HEK293 (cell line): ENCODE measurements at regions not wholly inside any gene's neighbourhood (a gene's known extent, or its start where the extent isn't known, plus 50 kb on each side); places are given as distances from the start of the nearest gene placed in this dataset.

ENCODE experiments used
- GLIS1 ChIP-seq: fragments of 450-650 bp; formaldehyde crosslinking; IDR thresholded peaks from 2 replicates; pipeline ENCODE4 v1.5.1; 2016; ENCODE audit warnings: missing biosample characterization, missing genetic modification characterization
- GLIS2 ChIP-seq: fragments of 450-650 bp; formaldehyde crosslinking; IDR thresholded peaks from 2 replicates; pipeline ENCODE4 v1.5.1; 2016; ENCODE audit warnings: missing biosample characterization, missing genetic modification characterization
- KLF7 ChIP-seq: fragments of 450-650 bp; formaldehyde crosslinking; IDR thresholded peaks from 2 replicates; pipeline ENCODE4 v1.5.1; 2016; ENCODE audit warnings: missing biosample characterization, missing genetic modification characterization, borderline replicate concordance
- KLF9 ChIP-seq: fragments of 450-650 bp; formaldehyde crosslinking; IDR thresholded peaks from 2 replicates; pipeline ENCODE4 v1.5.1; 2016; ENCODE audit warnings: missing biosample characterization, missing genetic modification characterization, low read depth
- OSR2 ChIP-seq: fragments of 450-650 bp; formaldehyde crosslinking; IDR thresholded peaks from 2 replicates; pipeline ENCODE4 v1.5.1; 2016; ENCODE audit warnings: missing biosample characterization, missing genetic modification characterization
- PBX3 ChIP-seq: sonication (generic); formaldehyde crosslinking; IDR thresholded peaks from 2 replicates; pipeline ENCODE4 v1.8.1; 2022; ENCODE audit warnings: mild to moderate bottlenecking, moderate library complexity, missing genetic modification reagents
- SALL2 ChIP-seq: fragments of 450-650 bp; formaldehyde crosslinking; IDR thresholded peaks from 2 replicates; pipeline ENCODE4 v1.5.0; 2017; ENCODE audit warnings: missing biosample characterization, mild to moderate bottlenecking, missing genetic modification characterization, borderline replicate concordance
- TSHZ1 ChIP-seq: fragments of 450-650 bp; formaldehyde crosslinking; IDR thresholded peaks from 2 replicates; pipeline ENCODE4 v1.5.1; 2016; ENCODE audit warnings: missing biosample characterization, missing genetic modification characterization, borderline replicate concordance
- WT1 ChIP-seq: fragments of 450-650 bp; formaldehyde crosslinking; IDR thresholded peaks from 2 replicates; pipeline ENCODE4 v1.5.1; 2016; ENCODE audit warnings: missing biosample characterization, missing genetic modification characterization
- ZBTB20 ChIP-seq: fragments of 450-650 bp; formaldehyde crosslinking; IDR thresholded peaks from 2 replicates; pipeline ENCODE4 v1.5.1; 2016; ENCODE audit warnings: missing biosample characterization, missing genetic modification characterization
- ZBTB8A ChIP-seq: fragments of 450-650 bp; formaldehyde crosslinking; IDR thresholded peaks from 2 replicates; pipeline ENCODE4 v1.5.1; 2016; ENCODE audit warnings: missing biosample characterization, missing genetic modification characterization
- ZFP37 ChIP-seq: fragments of 450-650 bp; formaldehyde crosslinking; IDR thresholded peaks from 2 replicates; pipeline ENCODE4 v1.5.1; 2016; ENCODE audit warnings: missing biosample characterization, missing genetic modification characterization
- ZIC2 ChIP-seq: fragments of 450-650 bp; formaldehyde crosslinking; IDR thresholded peaks from 2 replicates; pipeline ENCODE4 v1.5.1; 2016; ENCODE audit warnings: missing biosample characterization, missing genetic modification characterization
- ZNF157 ChIP-seq: fragments of 450-650 bp; formaldehyde crosslinking; IDR thresholded peaks from 2 replicates; pipeline ENCODE4 v1.5.1; 2016; ENCODE audit warnings: missing biosample characterization, missing genetic modification characterization
- ZNF16 ChIP-seq: fragments of 450-650 bp; formaldehyde crosslinking; IDR thresholded peaks from 2 replicates; pipeline ENCODE4 v1.5.1; 2016; ENCODE audit warnings: low read depth, missing biosample characterization, missing genetic modification characterization
- ZNF23 ChIP-seq: fragments of 450-650 bp; formaldehyde crosslinking; IDR thresholded peaks from 2 replicates; pipeline ENCODE4 v1.5.1; 2016; ENCODE audit warnings: missing biosample characterization, missing genetic modification characterization, borderline replicate concordance
- ZNF26 ChIP-seq: fragments of 450-650 bp; formaldehyde crosslinking; IDR thresholded peaks from 2 replicates; pipeline ENCODE4 v1.5.1; 2016; ENCODE audit warnings: missing biosample characterization, missing genetic modification characterization
- ZNF366 ChIP-seq: fragments of 450-650 bp; formaldehyde crosslinking; conservative IDR thresholded peaks from 2 replicates; pipeline ENCODE4 v1.5.1; 2016; ENCODE audit warnings: missing biosample characterization, missing genetic modification characterization
- ZNF529 ChIP-seq: fragments of 450-650 bp; formaldehyde crosslinking; IDR thresholded peaks from 2 replicates; pipeline ENCODE4 v1.5.1; 2017; ENCODE audit warnings: missing genetic modification characterization, missing biosample characterization; ENCODE audit not compliant: insufficient replicate concordance
- ZNF558 ChIP-seq: fragments of 450-650 bp; formaldehyde crosslinking; IDR thresholded peaks from 2 replicates; pipeline ENCODE4 v1.5.1; 2016; ENCODE audit warnings: missing biosample characterization, missing genetic modification characterization
- ZNF624 ChIP-seq: fragments of 450-650 bp; formaldehyde crosslinking; IDR thresholded peaks from 2 replicates; pipeline ENCODE4 v1.5.1; 2017; ENCODE audit warnings: missing biosample characterization, missing genetic modification characterization
- ZNF768 ChIP-seq: fragments of 450-650 bp; formaldehyde crosslinking; IDR thresholded peaks from 2 replicates; pipeline ENCODE4 v1.5.1; 2018; ENCODE audit warnings: missing biosample characterization, mild to moderate bottlenecking, missing genetic modification characterization
- ZNF777 ChIP-seq: fragments of 450-650 bp; formaldehyde crosslinking; IDR thresholded peaks from 2 replicates; pipeline ENCODE4 v1.5.1; 2017; ENCODE audit warnings: missing biosample characterization, missing genetic modification characterization, borderline replicate concordance
- ZNF791 ChIP-seq: fragments of 450-650 bp; formaldehyde crosslinking; IDR thresholded peaks from 2 replicates; pipeline ENCODE4 v1.5.1; 2016; ENCODE audit warnings: missing biosample characterization, missing genetic modification characterization
- ZNF837 ChIP-seq: fragments of 450-650 bp; formaldehyde crosslinking; IDR thresholded peaks from 2 replicates; pipeline ENCODE4 v1.5.1; 2016; ENCODE audit warnings: missing biosample characterization, missing genetic modification characterization
- ZSCAN16 ChIP-seq: fragments of 450-650 bp; formaldehyde crosslinking; IDR thresholded peaks from 2 replicates; pipeline ENCODE4 v1.5.1; 2016; ENCODE audit warnings: missing biosample characterization, missing genetic modification characterization
- ZSCAN4 ChIP-seq: fragments of 450-650 bp; formaldehyde crosslinking; IDR thresholded peaks from 2 replicates; pipeline ENCODE4 v1.5.1; 2017; ENCODE audit warnings: missing biosample characterization, missing genetic modification characterization

GRCh38 chr5:139739150-139739974, 56.2 kb upstream of the PSD2 start (continued):
- TF ChIP-seq ZNF558 (tag by site-specific recombination) (no peak), ZNF624 (tag by site-specific recombination) (peak; percentile 36; the same call in 1 of the 2 replicates), WT1 (tag by site-specific recombination) (peak; percentile 30; the same call in 1 of the 2 replicates), ZSCAN4 (tag by site-specific recombination) (peak; percentile 17; the same call in 1 of the 2 replicates), ZNF26 (tag by site-specific recombination) (no peak), ZNF777 (no peak), KLF9 (tag by site-specific recombination) (peak; percentile 22; the same call in 1 of the 2 replicates), ZBTB20 (peak; percentile 51; the same call in 1 of the 2 replicates), ZBTB8A (tag by site-specific recombination) (peak; percentile 85), OSR2 (tag by site-specific recombination) (peak; percentile 29; the same call in 1 of the 2 replicates), SALL2 (tag by site-specific recombination) (no peak), ZNF16 (no peak), ZNF529 (no peak), ZNF791 (tag by site-specific recombination) (0 out of 2 replicates have a peak, but pooled peaks have one; percentile 8), PBX3 (CRISPR knock-in tag) (no peak), KLF7 (tag by site-specific recombination) (no peak; the same call in 1 of the 2 replicates), ZNF768 (no peak), ZNF366 (no peak), ZNF157 (no peak), ZIC2 (peak; percentile 95), GLIS2 (tag by site-specific recombination) (peak; percentile 65), GLIS1 (peak; percentile 93), ZNF23 (tag by site-specific recombination) (no peak), ZFP37 (no peak), TSHZ1 (tag by site-specific recombination) (no peak; the same call in 1 of the 2 replicates), ZSCAN16 (tag by site-specific recombination) (no peak), ZNF837 (tag by site-specific recombination) (no peak)
